IMR-90 (cell line): ENCODE measurements at regions not wholly inside any gene's neighbourhood (a gene's known extent, or its start where the extent isn't known, plus 50 kb on each side); places are given as distances from the start of the nearest gene placed in this dataset.

Experiments
- ATAC-seq: fragments of 200-7000 bp; cut with Tn5 transposase; 2 replicates; pipeline ENCODE4 v1.9.1; 2020; ENCODE audit warnings: low read depth, mild to moderate bottlenecking, moderate library complexity
- BruUV-seq: library from RNA; stranded (reverse); fragments of 400-500 nt; replicated peaks from 2 replicates; lab custom pipeline; 2021; lab: Mats Ljungman, UMichigan
- CTCF ChIA-PET: fragments of 300-600 bp; formaldehyde crosslinking; extraction: SDS; loops from one replicate; lab custom pipeline; 2021; ENCODE audit warnings: antibody characterized with exemption; lab: Yijun Ruan, JAX
- POLR2A ChIA-PET: fragments of 300-600 bp; sonication (Branson Sonifier 250); formaldehyde crosslinking; loops from one replicate; lab custom pipeline; 2022; ENCODE audit warnings: antibody characterized with exemption; ENCODE audit not compliant: unreplicated experiment; lab: Charles Lee
- DNase-seq: peaks from one replicate; pipeline ENCODE4 v3.0.0; 2013
- H2AFZ ChIP-seq: replicated peaks from 2 replicates; pipeline ENCODE3; 2013; ENCODE audit warnings: low read length, mild to moderate bottlenecking; ENCODE audit not compliant: poor library complexity
- H2AK5ac ChIP-seq: 2 replicates; pipeline ENCODE4 v1.6.1; 2013; ENCODE audit warnings: low read depth, low read length, inconsistent platforms
- H2AK9ac ChIP-seq: replicated peaks from 2 replicates; pipeline ENCODE3; 2013; ENCODE audit warnings: mild to moderate bottlenecking, low read depth, low read length, moderate library complexity; ENCODE audit not compliant: poor library complexity
- H2BK120ac ChIP-seq: 2 replicates; pipeline ENCODE4 v1.6.1; 2013; ENCODE audit warnings: low read depth, low read length, inconsistent platforms
- H2BK15ac ChIP-seq: 3 replicates; pipeline ENCODE4 v1.6.1; 2013; ENCODE audit warnings: low read depth, low read length, inconsistent platforms
- H2BK20ac ChIP-seq: 2 replicates; pipeline ENCODE4 v1.6.1; 2013; ENCODE audit warnings: low read depth, mild to moderate bottlenecking, inconsistent platforms, low read length, moderate library complexity
- H2BK5ac ChIP-seq: 2 replicates; pipeline ENCODE4 v1.6.1; 2013; ENCODE audit warnings: mild to moderate bottlenecking, low read depth, low read length, inconsistent platforms; ENCODE audit not compliant: poor library complexity, severe bottlenecking
- H3K14ac ChIP-seq: replicated peaks from 2 replicates; pipeline ENCODE4 v1.6.1; 2013; ENCODE audit warnings: low read depth, low read length, inconsistent platforms
- H3K18ac ChIP-seq: 2 replicates; pipeline ENCODE4 v1.6.1; 2013; ENCODE audit warnings: low read depth, low read length, control low read depth
- H3K23ac ChIP-seq: 2 replicates; pipeline ENCODE4 v1.6.1; 2013; ENCODE audit warnings: low read depth, low read length, inconsistent platforms
- H3K27ac ChIP-seq: 2 replicates; pipeline ENCODE4 v1.5.1; 2013; ENCODE audit warnings: mild to moderate bottlenecking, control low read depth, low read length; ENCODE audit not compliant: insufficient read depth
- H3K27me3 ChIP-seq: 2 replicates; pipeline ENCODE4 v1.6.1; 2013; ENCODE audit warnings: low read length; ENCODE audit not compliant: control insufficient read depth, insufficient read depth
- H3K36me3 ChIP-seq: 2 replicates; pipeline ENCODE4 v1.6.1; 2013; ENCODE audit warnings: low read length, mixed read lengths; ENCODE audit not compliant: control insufficient read depth, insufficient read depth
- H3K4ac ChIP-seq: 2 replicates; pipeline ENCODE4 v1.6.1; 2013; ENCODE audit warnings: low read depth, low read length, inconsistent platforms
- H3K4me1 ChIP-seq: 2 replicates; pipeline ENCODE4 v1.6.1; 2013; ENCODE audit warnings: low read length, mixed read lengths; ENCODE audit not compliant: control insufficient read depth, insufficient read depth
- H3K4me2 ChIP-seq: 2 replicates; pipeline ENCODE4 v1.6.1; 2013; ENCODE audit warnings: low read depth, mild to moderate bottlenecking, control low read depth, low read length, moderate library complexity
- H3K4me3 ChIP-seq: 2 replicates; pipeline ENCODE4 v1.5.1; 2013; ENCODE audit warnings: low read depth, mild to moderate bottlenecking, control low read depth, low read length, moderate library complexity; ENCODE audit not compliant: insufficient read depth
- H3K56ac ChIP-seq: 2 replicates; pipeline ENCODE4 v1.6.1; 2013; ENCODE audit warnings: low read length, inconsistent platforms; ENCODE audit not compliant: insufficient read depth; ENCODE audit errors: extremely low read depth
- H3K79me1 ChIP-seq, 2 experiments: 2 replicates each; pipeline ENCODE4 v1.6.1; 2013; ENCODE audit warnings: low read length in 2 of 2, inconsistent platforms in 1 of 2, low read depth in 1 of 2
- H3K9ac ChIP-seq: 2 replicates; pipeline ENCODE4 v1.6.1; 2013; ENCODE audit warnings: low read depth, low read length, control low read depth
- H3K9me1 ChIP-seq: 2 replicates; pipeline ENCODE4 v1.6.1; 2013; ENCODE audit warnings: low read length, inconsistent platforms; ENCODE audit not compliant: insufficient read depth
- H3K9me3 ChIP-seq: 2 replicates; pipeline ENCODE4 v1.6.1; 2013; ENCODE audit warnings: low read length; ENCODE audit not compliant: control insufficient read depth, insufficient read depth
- H4K20me1 ChIP-seq: 2 replicates; pipeline ENCODE4 v1.6.1; 2013; ENCODE audit warnings: low read length, inconsistent platforms; ENCODE audit not compliant: insufficient read depth
- H4K5ac ChIP-seq: 2 replicates; pipeline ENCODE4 v1.6.1; 2013; ENCODE audit warnings: mild to moderate bottlenecking, low read depth, low read length, control low read depth
- H4K8ac ChIP-seq, 2 experiments: 2 replicates each; pipeline ENCODE4 v1.6.1; 2013; ENCODE audit warnings: low read depth in 2 of 2, low read length in 2 of 2, control low read depth in 1 of 2, inconsistent platforms in 1 of 2
- H4K91ac ChIP-seq: 2 replicates; pipeline ENCODE4 v1.6.1; 2013; ENCODE audit warnings: low read depth, low read length, inconsistent platforms; ENCODE audit not compliant: insufficient read depth
- POLR2A ChIP-seq: IDR thresholded peaks from 2 replicates; pipeline ENCODE4 v1.6.1; 2012; ENCODE audit warnings: mild to moderate bottlenecking, low read depth, low read length
- RCOR1 ChIP-seq: IDR thresholded peaks from 2 replicates; pipeline ENCODE4 v1.6.1; 2012; ENCODE audit warnings: mild to moderate bottlenecking, low read length, improper control_type of control experiment; ENCODE audit not compliant: insufficient replicate concordance
- WGBS, 2 experiments: methylation state at CpG; one replicate each; pipeline versions ENCODE4 v1.1.5 to v1.1.7; 2013; ENCODE audit warnings: missing lambda C conversion rate in 2 of 2; ENCODE audit not compliant: insufficient read length in 1 of 2; ENCODE audit errors: extremely low coverage in 2 of 2; 5-methylcytosine and 5-hydroxymethylcytosine counted together
- dilution Hi-C: fragments of 300-500 bp; cut with HindIII; formaldehyde crosslinking; loops from one replicate; pipeline ENCODE4 v1.14.3; 2018; ENCODE audit warnings: low sequenced_read_pairs; ENCODE audit not compliant: unreplicated experiment
- in situ Hi-C: fragments of 300-500 bp; cut with MboI; formaldehyde crosslinking; loops from 3 replicates; pipeline ENCODE4 v1.14.3; 2019; ENCODE audit warnings: low sequenced_read_pairs, inconsistent platforms, mixed read lengths
- intact Hi-C: fragments of 100-400 bp; cut with micrococcal nuclease; formaldehyde crosslinking; loops from 2 replicates; pipeline ENCODE4 v1.10.0; 2022

- Histone ChIP-seq H3K27ac (no peak overlapping the region), H3K4me2 (no peak overlapping the region), H3K36me3 (no peaks in the 10 kb centered on the region), H3K14ac (no peak overlapping the region), H3K27me3 (no peaks in the 10 kb centered on the region), H2BK120ac (no peak overlapping the region), H3K9me3 (no peaks in the 10 kb centered on the region), H2AFZ (no peak overlapping the region), H4K5ac (no peak overlapping the region), H3K79me1 (no peaks in the 10 kb centered on the region), H4K91ac (no peak overlapping the region), H2BK20ac (no peak overlapping the region), H3K4me1 (peaks cover 2% of the 10 kb centered on the region; the same call in 1 of the 2 replicates), H2BK15ac (no peak overlapping the region), H4K20me1 (no peaks in the 10 kb centered on the region), H3K18ac (no peak overlapping the region), H3K4ac (no peak overlapping the region), H2BK5ac (no peak overlapping the region), H2AK5ac (no peak overlapping the region), H4K8ac (no peak overlapping the region), H3K23ac (no peak overlapping the region), H3K4me3 (no peak overlapping the region), H2AK9ac (no peak overlapping the region), H3K9me1 (no peaks in the 10 kb centered on the region), H3K56ac (no peak overlapping the region), H3K9ac (no peak overlapping the region)
- BruUV-seq: no TSS peak
- DNase-seq (no peak), ATAC-seq (no peak)
- ChIA-PET POLR2A (no interaction called here), CTCF (no interaction called here)
- in situ Hi-C loops: no loop called here
- TF ChIP-seq RCOR1 (no peak), POLR2A (no peak)
- intact Hi-C loops: no loop called here
- dilution Hi-C loops: no loop called here
- WGBS, 2 experiments: 100% methylated on average over 3 of the region's 3 CpGs; no CpG with 5 or more reads in 1 of the 2 experiments
Measured at GRCh38 chr6:150664091-150664490, 64.4 kb downstream of the PLEKHG1 start.
